Cardiac fibroblast (primary cell): ENCODE measurements at regions not wholly inside any gene's neighbourhood (a gene's known extent, or its start where the extent isn't known, plus 50 kb on each side); places are given as distances from the start of the nearest gene placed in this dataset.

ENCODE experiments used
- DNase-seq, 2 donors: peaks; one replicate each; pipeline versions ENCODE4 v3.0.0 to v3.0.0-alpha.2; 2010; ENCODE audit warnings: low read depth in 2 of 2
- H3K4me3 ChIP-seq, 2 donors: replicated peaks in 1 of 2; 1 replicate in 1 of 2; 2 replicates in 1 of 2; pipeline ENCODE4 v1.5.1; 2011; ENCODE audit warnings: low read depth in 2 of 2, low read length in 2 of 2, mild to moderate bottlenecking in 2 of 2, moderate library complexity in 1 of 2
- CTCF ChIP-seq: IDR thresholded peaks from one replicate; pipeline ENCODE4 v1.5.1; 2011; ENCODE audit warnings: low read depth, mild to moderate bottlenecking, low read length, inconsistent platforms

GRCh38 chr1:163807331-163808049, 485.7 kb downstream of the NUF2 start:
- no peak for TF ChIP-seq CTCF
- H3K4me3 ChIP-seq, result no peak overlapping the region
- no peak for DNase-seq

- peak in 1 of 2 donors; percentile 13 for DNase-seq
- TF ChIP-seq CTCF, result no peak
Measured at GRCh38 chr1:163813251-163813650, 491.5 kb downstream of the NUF2 start.

GRCh38 chr1:163820226-163820625, 498.5 kb downstream of the NUF2 start:
- no peak for DNase-seq
- TF ChIP-seq CTCF, result no peak

More at GRCh38 chr1:163813251-163813650, 491.5 kb downstream of the NUF2 start:
- H3K4me3 ChIP-seq, result no peak overlapping the region

GRCh38 chr1:163820766-163821165, 499.0 kb downstream of the NUF2 start:
- peak; percentile 28 for TF ChIP-seq CTCF
- no peak overlapping the region for H3K4me3 ChIP-seq
- peak; percentile 22 to 51 for DNase-seq

More at GRCh38 chr1:163820226-163820625, 498.5 kb downstream of the NUF2 start:
- no peak overlapping the region for H3K4me3 ChIP-seq

GRCh38 chr1:163821679-163822078, 499.9 kb downstream of the NUF2 start:
- no peak overlapping the region for H3K4me3 ChIP-seq
- TF ChIP-seq CTCF, result no peak
- no peak for DNase-seq

GRCh38 chr1:163823017-163823416, 501.3 kb downstream of the NUF2 start:
- DNase-seq, result peak; percentile 5 to 8
- no peak for TF ChIP-seq CTCF
- no peak overlapping the region for H3K4me3 ChIP-seq

- DNase-seq, result peak; percentile 83 to 95
- H3K4me3 ChIP-seq, result no peak overlapping the region
- TF ChIP-seq CTCF, result no peak
Measured at GRCh38 chr1:163824006-163824405, 502.3 kb downstream of the NUF2 start.
